H9 (cell line): ENCODE measurements at regions not wholly inside any gene's neighbourhood (a gene's known extent, or its start where the extent isn't known, plus 50 kb on each side); places are given as distances from the start of the nearest gene placed in this dataset.

ENCODE experiments used
- DNase-seq: peaks from one replicate; pipeline ENCODE4 v3.0.0-alpha.2; 2017
- H2AFZ ChIP-seq: one replicate; pipeline ENCODE4 v1.6.1; 2013; ENCODE audit warnings: mild to moderate bottlenecking, low read length, control low read depth, moderate library complexity
- H2AK5ac ChIP-seq: 2 replicates; pipeline ENCODE4 v1.6.1; 2013; ENCODE audit warnings: low read length, control low read depth, mixed read lengths; ENCODE audit not compliant: insufficient read length
- H2BK120ac ChIP-seq: one replicate; pipeline ENCODE4 v1.6.1; 2013; ENCODE audit warnings: low read depth, mild to moderate bottlenecking, low read length, control low read depth, inconsistent platforms; ENCODE audit not compliant: poor library complexity, severe bottlenecking
- H2BK12ac ChIP-seq: 2 replicates; pipeline ENCODE4 v1.6.1; 2013; ENCODE audit warnings: low read length, control low read depth, mixed read lengths, low read depth; ENCODE audit not compliant: insufficient read length
- H2BK15ac ChIP-seq: 2 replicates; pipeline ENCODE4 v1.6.1; 2013; ENCODE audit warnings: low read depth, low read length, control low read depth
- H2BK20ac ChIP-seq: one replicate; pipeline ENCODE4 v1.6.1; 2013; ENCODE audit warnings: low read depth, mild to moderate bottlenecking, low read length, control low read depth, inconsistent platforms; ENCODE audit not compliant: poor library complexity, severe bottlenecking
- H2BK5ac ChIP-seq: 2 replicates; pipeline ENCODE4 v1.6.1; 2013; ENCODE audit warnings: low read length, control low read depth, mixed read lengths; ENCODE audit not compliant: insufficient read length
- H3K14ac ChIP-seq: 2 replicates; pipeline ENCODE4 v1.6.1; 2013; ENCODE audit warnings: low read length, control low read depth; ENCODE audit not compliant: insufficient read depth
- H3K18ac ChIP-seq: 2 replicates; pipeline ENCODE4 v1.6.1; 2013; ENCODE audit warnings: low read depth, mild to moderate bottlenecking, mixed read lengths, low read length, control low read depth; ENCODE audit not compliant: insufficient read length
- H3K23ac ChIP-seq: 2 replicates; pipeline ENCODE4 v1.6.1; 2013; ENCODE audit warnings: low read length, control low read depth, mixed read lengths, low read depth; ENCODE audit not compliant: insufficient read length
- H3K23me2 ChIP-seq: 2 replicates; pipeline ENCODE4 v1.6.1; 2013; ENCODE audit warnings: low read depth, mild to moderate bottlenecking, mixed read lengths, low read length, control low read depth; ENCODE audit not compliant: insufficient read length, poor library complexity, severe bottlenecking
- H3K27ac ChIP-seq: 2 replicates; pipeline ENCODE4 v1.5.1; 2013; ENCODE audit warnings: low read length, control low read depth, mixed read lengths, low read depth; ENCODE audit not compliant: insufficient read length
- H3K27me3 ChIP-seq: 2 replicates; pipeline ENCODE4 v1.6.1; 2013; ENCODE audit warnings: low read length, control low read depth, inconsistent platforms; ENCODE audit not compliant: insufficient read depth
- H3K4ac ChIP-seq: 2 replicates; pipeline ENCODE4 v1.6.1; 2013; ENCODE audit warnings: low read depth, mild to moderate bottlenecking, control low read depth, inconsistent platforms, low read length, moderate library complexity
- H3K4me1 ChIP-seq: 2 replicates; pipeline ENCODE4 v1.6.1; 2013; ENCODE audit warnings: low read length, control low read depth, inconsistent platforms; ENCODE audit not compliant: insufficient read depth
- H3K4me2 ChIP-seq: 2 replicates; pipeline ENCODE4 v1.6.1; 2013; ENCODE audit warnings: low read length, control low read depth, mixed read lengths; ENCODE audit not compliant: insufficient read length, insufficient read depth
- H3K56ac ChIP-seq: 2 replicates; pipeline ENCODE4 v1.6.1; 2013; ENCODE audit warnings: low read depth, mild to moderate bottlenecking, mixed read lengths, low read length, control low read depth; ENCODE audit not compliant: insufficient read length
- H3K79me1 ChIP-seq: 2 replicates; pipeline ENCODE4 v1.6.1; 2013; ENCODE audit warnings: low read depth, mild to moderate bottlenecking, moderate library complexity, low read length, control low read depth, inconsistent platforms; ENCODE audit not compliant: insufficient read depth, poor library complexity, severe bottlenecking
- H3K79me2 ChIP-seq: 2 replicates; pipeline ENCODE4 v1.6.1; 2013; ENCODE audit warnings: low read length, control low read depth, inconsistent platforms; ENCODE audit not compliant: insufficient read depth
- H3K9ac ChIP-seq: 2 replicates; pipeline ENCODE4 v1.6.1; 2013; ENCODE audit warnings: low read length, control low read depth, mixed read lengths; ENCODE audit not compliant: insufficient read length; ENCODE audit errors: extremely low read depth
- H3K9me3 ChIP-seq: one replicate; pipeline ENCODE4 v1.6.1; 2013; ENCODE audit warnings: low read depth, low read length, inconsistent platforms; ENCODE audit not compliant: control insufficient read depth
- H3T11ph ChIP-seq: one replicate; pipeline ENCODE4 v1.6.1; 2013; ENCODE audit warnings: mild to moderate bottlenecking, low read length, control low read depth, inconsistent platforms
- H4K20me1 ChIP-seq: one replicate; pipeline ENCODE4 v1.6.1; 2013; ENCODE audit not compliant: control insufficient read depth, insufficient read length, insufficient read depth
- H4K5ac ChIP-seq: 2 replicates; pipeline ENCODE4 v1.6.1; 2013; ENCODE audit warnings: low read depth, mild to moderate bottlenecking, mixed read lengths, low read length, control low read depth; ENCODE audit not compliant: insufficient read length
- H4K8ac ChIP-seq: replicated peaks from 2 replicates; pipeline ENCODE4 v1.6.1; 2013; ENCODE audit warnings: low read length, control low read depth, mixed read lengths, low read depth; ENCODE audit not compliant: insufficient read length
- H4K91ac ChIP-seq: 2 replicates; pipeline ENCODE4 v1.6.1; 2013; ENCODE audit warnings: low read depth, mild to moderate bottlenecking, moderate library complexity, mixed read lengths, low read length, control low read depth; ENCODE audit not compliant: insufficient read length
- H3K27ac Mint-ChIP-seq, 3 experiments: 2 replicates in 2 of 3; 3 replicates in 1 of 3; pipeline ENCODE4 v1.8.0; 2020 to 2021; ENCODE audit warnings: mixed read lengths in 3 of 3, mild to moderate bottlenecking in 1 of 3, moderate library complexity in 1 of 3
- H3K27me3 Mint-ChIP-seq: 2 replicates; pipeline ENCODE4 v1.8.0; 2021; ENCODE audit warnings: low read depth, mild to moderate bottlenecking, moderate library complexity, mixed read lengths
- H3K36me3 Mint-ChIP-seq, 3 experiments: 2 replicates in 2 of 3; 3 replicates in 1 of 3; pipeline ENCODE4 v1.8.0; 2020 to 2021; ENCODE audit warnings: low read depth in 3 of 3, mixed read lengths in 3 of 3; ENCODE audit not compliant: insufficient read depth in 1 of 3
- H3K4me1 Mint-ChIP-seq, 2 experiments: 2 replicates each; pipeline ENCODE4 v1.8.0; 2020; ENCODE audit warnings: mixed read lengths in 2 of 2
- H3K4me3 Mint-ChIP-seq, 2 experiments: 2 replicates in 1 of 2; 3 replicates in 1 of 2; pipeline ENCODE4 v1.8.0; 2020 to 2021; ENCODE audit warnings: mild to moderate bottlenecking in 2 of 2, mixed read lengths in 2 of 2, moderate library complexity in 1 of 2
- H3K9me3 Mint-ChIP-seq, 2 experiments: 2 replicates in 1 of 2; 3 replicates in 1 of 2; pipeline ENCODE4 v1.8.0; 2020; ENCODE audit warnings: mild to moderate bottlenecking in 2 of 2, mixed read lengths in 2 of 2, moderate library complexity in 1 of 2
- WGBS: extraction: QIAGEN DNeasy Blood & Tissue Kit; methylation state at CpG from one replicate; pipeline ENCODE4 v1.1.7; 2013; ENCODE audit warnings: missing lambda C conversion rate, low lambda C conversion rate, mixed read lengths; ENCODE audit not compliant: insufficient read length; ENCODE audit errors: extremely low coverage; 5-methylcytosine and 5-hydroxymethylcytosine counted together
- TF ChIP-seq, protein P1 (sequence below): fragments of 200-600 bp; sonication (generic); conservative IDR thresholded peaks from 3 replicates; pipeline ENCODE4 v1.8.0; 2021; ENCODE audit warnings: antibody characterized with exemption, mild to moderate bottlenecking

DNA sequence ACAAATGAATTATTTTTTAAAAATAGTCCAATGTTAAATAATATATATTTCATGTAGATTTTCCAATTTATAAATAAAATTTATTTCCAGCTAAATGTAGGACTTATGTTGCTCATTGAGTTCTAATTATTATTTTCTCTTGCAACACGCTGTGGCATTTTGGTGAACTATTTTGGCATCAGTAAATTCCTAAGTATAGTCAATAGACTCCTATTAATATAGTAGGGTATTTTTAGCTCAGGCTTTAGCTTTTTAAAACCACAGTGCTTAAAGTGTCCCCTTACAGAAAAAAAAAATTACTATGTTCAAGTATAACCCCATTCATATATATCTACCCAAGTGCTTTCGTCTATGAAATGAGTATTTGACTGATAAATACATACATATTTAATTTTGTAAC, 919.2 kb upstream of the SOX9 start:
- no peak overlapping the region for H4K91ac ChIP-seq
- H2BK120ac ChIP-seq, result no peak overlapping the region
- no peak overlapping the region for H2AFZ ChIP-seq
- no peak overlapping the region for H4K8ac ChIP-seq
- Mint-ChIP-seq H3K4me3 (no peak overlapping the region), H3K9me3 (peaks cover 0 to 2% of the 10 kb centered on the region in 2 experiments; a peak in 2 of 5 replicates), H3K27me3 (no peaks in the 10 kb centered on the region), H3K36me3 (no peaks in the 10 kb centered on the region), H3K4me1 (no peaks in the 10 kb centered on the region), H3K27ac (no peak overlapping the region)
- H3K4me2 ChIP-seq, result no peak overlapping the region
- H3K79me2 ChIP-seq, result no peaks in the 10 kb centered on the region
- H3T11ph ChIP-seq, result no peak overlapping the region
- WGBS, result no CpG with 5 or more reads among the region's 2 CpGs
- H2BK15ac ChIP-seq, result no peak overlapping the region
- no peak overlapping the region for H2AK5ac ChIP-seq
- H3K14ac ChIP-seq, result no peak overlapping the region
- H3K18ac ChIP-seq, result no peak overlapping the region
- H3K79me1 ChIP-seq, result no peaks in the 10 kb centered on the region
- no peak overlapping the region for H3K27ac ChIP-seq
- no peak for DNase-seq
- H3K27me3 ChIP-seq, result no peaks in the 10 kb centered on the region
- H3K9me3 ChIP-seq, result no peaks in the 10 kb centered on the region
- H3K23ac ChIP-seq, result no peak overlapping the region
- no peak overlapping the region for H3K9ac ChIP-seq
- TF ChIP-seq, protein P1, sequence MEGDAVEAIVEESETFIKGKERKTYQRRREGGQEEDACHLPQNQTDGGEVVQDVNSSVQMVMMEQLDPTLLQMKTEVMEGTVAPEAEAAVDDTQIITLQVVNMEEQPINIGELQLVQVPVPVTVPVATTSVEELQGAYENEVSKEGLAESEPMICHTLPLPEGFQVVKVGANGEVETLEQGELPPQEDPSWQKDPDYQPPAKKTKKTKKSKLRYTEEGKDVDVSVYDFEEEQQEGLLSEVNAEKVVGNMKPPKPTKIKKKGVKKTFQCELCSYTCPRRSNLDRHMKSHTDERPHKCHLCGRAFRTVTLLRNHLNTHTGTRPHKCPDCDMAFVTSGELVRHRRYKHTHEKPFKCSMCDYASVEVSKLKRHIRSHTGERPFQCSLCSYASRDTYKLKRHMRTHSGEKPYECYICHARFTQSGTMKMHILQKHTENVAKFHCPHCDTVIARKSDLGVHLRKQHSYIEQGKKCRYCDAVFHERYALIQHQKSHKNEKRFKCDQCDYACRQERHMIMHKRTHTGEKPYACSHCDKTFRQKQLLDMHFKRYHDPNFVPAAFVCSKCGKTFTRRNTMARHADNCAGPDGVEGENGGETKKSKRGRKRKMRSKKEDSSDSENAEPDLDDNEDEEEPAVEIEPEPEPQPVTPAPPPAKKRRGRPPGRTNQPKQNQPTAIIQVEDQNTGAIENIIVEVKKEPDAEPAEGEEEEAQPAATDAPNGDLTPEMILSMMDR, result no peak
- H3K4me1 ChIP-seq, result no peaks in the 10 kb centered on the region
- no peak overlapping the region for H3K4ac ChIP-seq
- no peak overlapping the region for H2BK20ac ChIP-seq
- no peaks in the 10 kb centered on the region for H3K23me2 ChIP-seq
- no peak overlapping the region for H4K5ac ChIP-seq
- no peak overlapping the region for H3K56ac ChIP-seq
- no peak overlapping the region for H2BK12ac ChIP-seq
- no peaks in the 10 kb centered on the region for H4K20me1 ChIP-seq
- H2BK5ac ChIP-seq, result no peak overlapping the region
